Astrocyte of the cerebellum (primary cell): ENCODE measurements at regions not wholly inside any gene's neighbourhood (a gene's known extent, or its start where the extent isn't known, plus 50 kb on each side); places are given as distances from the start of the nearest gene placed in this dataset.

Source experiments
- DNase-seq: peaks from one replicate; pipeline ENCODE4 v3.0.0-alpha.2; 2011; ENCODE audit warnings: low read depth
- H3K4me3 ChIP-seq: 2 replicates; pipeline ENCODE4 v1.5.1; 2011; ENCODE audit warnings: mild to moderate bottlenecking, low read depth, low read length, moderate library complexity
- CTCF ChIP-seq: IDR thresholded peaks from 2 replicates; pipeline ENCODE4 v1.5.1; 2012; ENCODE audit warnings: low read length, low read depth, moderate library complexity, mild to moderate bottlenecking; ENCODE audit errors: missing control alignments
- in situ Hi-C: cut with HindIII; loops from 2 replicates; pipeline ENCODE4 v1.10.0; 2017; ENCODE audit warnings: low sequenced_read_pairs

GRCh38 chr3:56974247-56974930 is 86.1 kb upstream of the SPATA12 start:
- in situ Hi-C loops = no loop called here
- TF ChIP-seq CTCF = no peak
- no peak for DNase-seq
- H3K4me3 ChIP-seq = no peak overlapping the region

GRCh38 chr3:56971816-56972215 is 88.6 kb upstream of the SPATA12 start:
- H3K4me3 ChIP-seq = no peak overlapping the region
- in situ Hi-C loops = no loop called here
- no peak for TF ChIP-seq CTCF
- DNase-seq = no peak

GRCh38 chr3:56971261-56971660 is 89.2 kb upstream of the SPATA12 start:
- TF ChIP-seq CTCF = no peak
- DNase-seq = no peak
- H3K4me3 ChIP-seq = no peak overlapping the region
- in situ Hi-C loops = no loop called here

GRCh38 chr3:56970461-56970879 is 90.0 kb upstream of the SPATA12 start:
- no peak overlapping the region for H3K4me3 ChIP-seq
- TF ChIP-seq CTCF = no peak
- in situ Hi-C loops = no loop called here
- no peak for DNase-seq

- no peak for DNase-seq
- no peak for TF ChIP-seq CTCF
- in situ Hi-C loops = no loop called here
- no peak overlapping the region for H3K4me3 ChIP-seq
Measured at GRCh38 chr3:56969851-56970250, 90.6 kb upstream of the SPATA12 start.

GRCh38 chr3:56966509-56966908 is 94.0 kb upstream of the SPATA12 start:
- H3K4me3 ChIP-seq = no peak overlapping the region
- no peak for DNase-seq
- TF ChIP-seq CTCF = no peak
- in situ Hi-C loops = no loop called here

GRCh38 chr3:56966104-56966503 is 94.4 kb upstream of the SPATA12 start:
- in situ Hi-C loops = no loop called here
- DNase-seq = no peak
- H3K4me3 ChIP-seq = no peak overlapping the region
- TF ChIP-seq CTCF = no peak
